ENCODE measurements at regions not wholly inside any gene's neighbourhood (a gene's known extent, or its start where the extent isn't known, plus 50 kb on each side); places are given as distances from the start of the nearest gene placed in this dataset.

- DNase-seq, result no peak
Observed at GRCh38 chr18:29137773-29138495, 961.0 kb upstream of the CDH2 start.

GRCh38 chr18:29123706-29124530 is 947.0 kb upstream of the CDH2 start:
- DNase-seq, result peak in 1 of 2 donors; percentile 43

- DNase-seq, result no peak
Observed at GRCh38 chr18:29104671-29105070, 927.7 kb upstream of the CDH2 start.

- no peak for DNase-seq
Observed at GRCh38 chr18:29104227-29104626, 927.3 kb upstream of the CDH2 start.

GRCh38 chr18:29096079-29096770 is 919.3 kb upstream of the CDH2 start:
- peak; percentile 12 to 71 for DNase-seq

GRCh38 chr18:29087616-29088246 is 910.8 kb upstream of the CDH2 start:
- no peak for DNase-seq

GRCh38 chr18:29084120-29084519 is 907.2 kb upstream of the CDH2 start:
- DNase-seq, result no peak

- no peak for DNase-seq
Observed at GRCh38 chr18:29083545-29083944, 906.6 kb upstream of the CDH2 start.

- DNase-seq, result no peak
Observed at GRCh38 chr18:29080946-29081345, 904.0 kb upstream of the CDH2 start.

- no peak for DNase-seq
Observed at GRCh38 chr18:29078273-29078672, 901.3 kb upstream of the CDH2 start.

- no peak for DNase-seq
Observed at GRCh38 chr18:29077344-29077743, 900.4 kb upstream of the CDH2 start.

- no peak for DNase-seq
Observed at GRCh38 chr18:29076645-29077044, 899.7 kb upstream of the CDH2 start.

- no peak for DNase-seq
Observed at GRCh38 chr18:29074147-29074546, 897.2 kb upstream of the CDH2 start.

GRCh38 chr18:29071869-29072268 is 894.9 kb upstream of the CDH2 start:
- no peak for DNase-seq

- DNase-seq, result no peak
Observed at GRCh38 chr18:29063346-29063745, 886.4 kb upstream of the CDH2 start.

GRCh38 chr18:29062921-29063320 is 886.0 kb upstream of the CDH2 start:
- DNase-seq, result no peak

- no peak for DNase-seq
Observed at GRCh38 chr18:29060349-29060748, 883.4 kb upstream of the CDH2 start.

- no peak for DNase-seq
Observed at GRCh38 chr18:29057703-29058102, 880.8 kb upstream of the CDH2 start.

GRCh38 chr18:29056800-29057199 is 879.9 kb upstream of the CDH2 start:
- DNase-seq, result no peak

- DNase-seq, result no peak
Observed at GRCh38 chr18:29041976-29042375, 865.0 kb upstream of the CDH2 start.

- no peak for DNase-seq
Observed at GRCh38 chr18:29034113-29034856, 857.4 kb upstream of the CDH2 start.

- no peak for DNase-seq
Observed at GRCh38 chr18:29028560-29028959, 851.6 kb upstream of the CDH2 start.
